Fibroblast of peridontal ligament (primary cell): ENCODE measurements at regions not wholly inside any gene's neighbourhood (a gene's known extent, or its start where the extent isn't known, plus 50 kb on each side); places are given as distances from the start of the nearest gene placed in this dataset.
"Not testable (repeated sequence)": the region's sequence is repeated elsewhere in the genome, so short reads cannot be mapped to it uniquely, and the experiment has no call there.

ENCODE experiments used
- DNase-seq: peaks from one replicate; pipeline ENCODE4 v3.0.0-alpha.2; 2010; ENCODE audit errors: extremely low read depth

GRCh38 chr5:89351975-89352374 is 469.0 kb upstream of the MEF2C start:
- DNase-seq, result peak; percentile 18

- DNase-seq, result peak; percentile 88
Measured at GRCh38 chr5:89351222-89351621, 468.2 kb upstream of the MEF2C start.

GRCh38 chr5:89350684-89351083 is 467.7 kb upstream of the MEF2C start:
- DNase-seq, result no peak

- no peak for DNase-seq
Measured at GRCh38 chr5:89349246-89349980, 466.4 kb upstream of the MEF2C start.

- DNase-seq, result no peak
Measured at GRCh38 chr5:89346573-89346972, 463.6 kb upstream of the MEF2C start.

GRCh38 chr5:89343666-89344065 is 460.7 kb upstream of the MEF2C start:
- DNase-seq, result no peak

- peak; percentile 93 for DNase-seq
Measured at GRCh38 chr5:89342106-89342876, 459.3 kb upstream of the MEF2C start.

- DNase-seq, result peak; percentile 31
Measured at GRCh38 chr5:89338935-89339334, 456.0 kb upstream of the MEF2C start.

- no peak for DNase-seq
Measured at GRCh38 chr5:89336111-89336510, 453.1 kb upstream of the MEF2C start.

GRCh38 chr5:89330140-89330539 is 447.2 kb upstream of the MEF2C start:
- DNase-seq, result no peak

GRCh38 chr5:89327608-89328007 is 444.6 kb upstream of the MEF2C start:
- peak; percentile 23 for DNase-seq

- no peak for DNase-seq
Measured at GRCh38 chr5:89324990-89325389, 442.0 kb upstream of the MEF2C start.

- DNase-seq, result no peak
Measured at GRCh38 chr5:89320421-89321277, 437.7 kb upstream of the MEF2C start.

- not testable (repeated sequence) for DNase-seq
Measured at GRCh38 chr5:89317838-89318237, 434.9 kb upstream of the MEF2C start.

- peak; percentile 24 for DNase-seq
Measured at GRCh38 chr5:89315286-89316100, 432.5 kb upstream of the MEF2C start.

- DNase-seq, result peak; percentile 86
Measured at GRCh38 chr5:89313804-89314588, 431.0 kb upstream of the MEF2C start.

- peak; percentile 41 for DNase-seq
Measured at GRCh38 chr5:89313044-89313443, 430.1 kb upstream of the MEF2C start.

GRCh38 chr5:89309268-89309667 is 426.3 kb upstream of the MEF2C start:
- DNase-seq, result no peak

- no peak for DNase-seq
Measured at GRCh38 chr5:89308606-89309040, 425.6 kb upstream of the MEF2C start.

- DNase-seq, result no peak
Measured at GRCh38 chr5:89307972-89308371, 425.0 kb upstream of the MEF2C start.
